ENCODE measurements at regions not wholly inside any gene's neighbourhood (a gene's known extent, or its start where the extent isn't known, plus 50 kb on each side); places are given as distances from the start of the nearest gene placed in this dataset.
"Not testable (repeated sequence)": the region's sequence is repeated elsewhere in the genome, so short reads cannot be mapped to it uniquely, and the experiment has no call there.

DNA sequence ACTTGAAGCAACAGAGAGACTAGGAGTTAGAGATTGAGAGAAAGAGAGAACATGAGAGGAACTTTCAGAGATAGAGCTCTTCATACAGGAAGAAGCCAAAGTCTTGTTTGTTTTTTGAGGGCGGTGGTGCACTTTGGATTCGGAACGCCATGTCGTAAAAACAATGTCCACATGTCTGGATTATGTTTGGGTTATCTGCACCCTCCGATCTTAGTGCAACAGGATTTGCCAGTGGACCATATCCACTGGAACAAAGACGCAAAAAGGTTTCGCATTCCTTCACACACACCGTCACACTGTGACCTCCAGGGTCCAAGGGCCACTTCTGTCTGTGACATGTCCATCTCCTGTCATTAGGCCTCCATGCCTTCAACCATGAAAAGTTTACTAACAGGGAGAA, 141.8 kb upstream of the ATP11B start:
- no peak overlapping the region for H3K4me3 ChIP-seq (replicated peaks; ENCODE audit: insufficient read depth, low read length)
- H3K27me3 ChIP-seq (ENCODE audit: insufficient read depth, poor library complexity, severe bottlenecking): no peaks in the 10 kb centered on the region
- DNase-seq (ENCODE audit: low read depth in 1 of 2, low spot score in 1 of 2): no peak
- TF ChIP-seq SPI1 (IDR thresholded peaks at IDR 0.05; ENCODE audit: borderline replicate concordance, low read depth): no peak
- TF ChIP-seq, protein P1, sequence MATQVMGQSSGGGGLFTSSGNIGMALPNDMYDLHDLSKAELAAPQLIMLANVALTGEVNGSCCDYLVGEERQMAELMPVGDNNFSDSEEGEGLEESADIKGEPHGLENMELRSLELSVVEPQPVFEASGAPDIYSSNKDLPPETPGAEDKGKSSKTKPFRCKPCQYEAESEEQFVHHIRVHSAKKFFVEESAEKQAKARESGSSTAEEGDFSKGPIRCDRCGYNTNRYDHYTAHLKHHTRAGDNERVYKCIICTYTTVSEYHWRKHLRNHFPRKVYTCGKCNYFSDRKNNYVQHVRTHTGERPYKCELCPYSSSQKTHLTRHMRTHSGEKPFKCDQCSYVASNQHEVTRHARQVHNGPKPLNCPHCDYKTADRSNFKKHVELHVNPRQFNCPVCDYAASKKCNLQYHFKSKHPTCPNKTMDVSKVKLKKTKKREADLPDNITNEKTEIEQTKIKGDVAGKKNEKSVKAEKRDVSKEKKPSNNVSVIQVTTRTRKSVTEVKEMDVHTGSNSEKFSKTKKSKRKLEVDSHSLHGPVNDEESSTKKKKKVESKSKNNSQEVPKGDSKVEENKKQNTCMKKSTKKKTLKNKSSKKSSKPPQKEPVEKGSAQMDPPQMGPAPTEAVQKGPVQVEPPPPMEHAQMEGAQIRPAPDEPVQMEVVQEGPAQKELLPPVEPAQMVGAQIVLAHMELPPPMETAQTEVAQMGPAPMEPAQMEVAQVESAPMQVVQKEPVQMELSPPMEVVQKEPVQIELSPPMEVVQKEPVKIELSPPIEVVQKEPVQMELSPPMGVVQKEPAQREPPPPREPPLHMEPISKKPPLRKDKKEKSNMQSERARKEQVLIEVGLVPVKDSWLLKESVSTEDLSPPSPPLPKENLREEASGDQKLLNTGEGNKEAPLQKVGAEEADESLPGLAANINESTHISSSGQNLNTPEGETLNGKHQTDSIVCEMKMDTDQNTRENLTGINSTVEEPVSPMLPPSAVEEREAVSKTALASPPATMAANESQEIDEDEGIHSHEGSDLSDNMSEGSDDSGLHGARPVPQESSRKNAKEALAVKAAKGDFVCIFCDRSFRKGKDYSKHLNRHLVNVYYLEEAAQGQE (IDR thresholded peaks at IDR 0.05; ENCODE audit: insufficient replicate concordance, low read depth): no peak
- no peak for TF ChIP-seq GABPA (IDR thresholded peaks at IDR 0.05; ENCODE audit: low read depth)
- TF ChIP-seq, protein P2, sequence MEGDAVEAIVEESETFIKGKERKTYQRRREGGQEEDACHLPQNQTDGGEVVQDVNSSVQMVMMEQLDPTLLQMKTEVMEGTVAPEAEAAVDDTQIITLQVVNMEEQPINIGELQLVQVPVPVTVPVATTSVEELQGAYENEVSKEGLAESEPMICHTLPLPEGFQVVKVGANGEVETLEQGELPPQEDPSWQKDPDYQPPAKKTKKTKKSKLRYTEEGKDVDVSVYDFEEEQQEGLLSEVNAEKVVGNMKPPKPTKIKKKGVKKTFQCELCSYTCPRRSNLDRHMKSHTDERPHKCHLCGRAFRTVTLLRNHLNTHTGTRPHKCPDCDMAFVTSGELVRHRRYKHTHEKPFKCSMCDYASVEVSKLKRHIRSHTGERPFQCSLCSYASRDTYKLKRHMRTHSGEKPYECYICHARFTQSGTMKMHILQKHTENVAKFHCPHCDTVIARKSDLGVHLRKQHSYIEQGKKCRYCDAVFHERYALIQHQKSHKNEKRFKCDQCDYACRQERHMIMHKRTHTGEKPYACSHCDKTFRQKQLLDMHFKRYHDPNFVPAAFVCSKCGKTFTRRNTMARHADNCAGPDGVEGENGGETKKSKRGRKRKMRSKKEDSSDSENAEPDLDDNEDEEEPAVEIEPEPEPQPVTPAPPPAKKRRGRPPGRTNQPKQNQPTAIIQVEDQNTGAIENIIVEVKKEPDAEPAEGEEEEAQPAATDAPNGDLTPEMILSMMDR (IDR thresholded peaks at IDR 0.05; ENCODE audit: insufficient read depth, low read length): no peak
- TF ChIP-seq POLR2AphosphoS5 (IDR thresholded peaks at IDR 0.05; ENCODE audit: low read depth): no peak
- H3K27ac ChIP-seq (replicated peaks): no peak overlapping the region

DNA sequence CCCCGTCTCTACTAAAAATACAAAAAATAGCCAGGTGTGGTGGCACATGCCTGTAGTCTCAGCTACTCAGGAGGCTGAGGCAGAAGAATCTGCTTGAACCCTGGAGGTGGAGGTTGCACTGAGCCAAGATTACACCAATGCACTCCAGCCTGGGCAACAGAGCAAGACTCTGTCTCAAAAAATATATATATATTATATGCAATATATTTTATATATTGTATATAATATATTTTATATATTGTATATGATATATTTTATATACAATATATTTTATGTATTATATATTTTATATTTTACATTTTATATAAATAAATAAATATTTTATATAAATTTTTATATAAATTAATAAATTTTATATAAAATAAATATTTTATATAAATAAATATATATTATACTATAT, 140.2 kb upstream of the ATP11B start:
- not testable (repeated sequence) for H3K4me3 ChIP-seq (replicated peaks; ENCODE audit: insufficient read depth, low read length); H3K27ac ChIP-seq (replicated peaks); H3K27me3 ChIP-seq (ENCODE audit: insufficient read depth, poor library complexity, severe bottlenecking); DNase-seq (ENCODE audit: low read depth in 1 of 2, low spot score in 1 of 2)

DNA sequence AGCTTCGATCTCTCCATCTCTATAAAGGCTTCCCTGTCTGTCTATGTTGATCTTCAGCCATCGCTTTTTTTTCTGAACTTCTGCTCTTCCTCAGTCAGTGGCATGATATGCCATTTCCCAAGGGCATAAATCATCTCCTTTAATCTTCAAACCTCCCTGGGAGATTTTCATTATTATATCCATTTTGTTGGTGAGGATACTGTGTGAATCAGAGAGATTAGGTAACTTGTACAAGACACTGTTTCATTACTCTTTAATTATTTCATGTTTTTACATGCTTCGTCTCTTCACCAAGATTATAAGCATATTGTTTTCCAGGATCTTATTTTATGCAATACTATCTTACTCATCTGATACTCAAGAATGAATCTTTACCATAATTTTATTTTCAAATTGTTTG, 124.8 kb upstream of the ATP11B start:
- Histone ChIP-seq H3K27ac (replicated peaks) (no peak overlapping the region), H3K4me3 (replicated peaks; ENCODE audit: insufficient read depth, low read length) (no peak overlapping the region), H3K27me3 (ENCODE audit: insufficient read depth, poor library complexity, severe bottlenecking) (peaks cover 3% of the 10 kb centered on the region)
- no peak for TF ChIP-seq SPI1 (IDR thresholded peaks at IDR 0.05; ENCODE audit: borderline replicate concordance, low read depth)
- TF ChIP-seq, protein P1 (IDR thresholded peaks at IDR 0.05; ENCODE audit: insufficient replicate concordance, low read depth): no peak
- TF ChIP-seq, protein P2 (IDR thresholded peaks at IDR 0.05; ENCODE audit: insufficient read depth, low read length): no peak
- TF ChIP-seq POLR2AphosphoS5 (IDR thresholded peaks at IDR 0.05; ENCODE audit: low read depth): no peak
- no peak for TF ChIP-seq GABPA (IDR thresholded peaks at IDR 0.05; ENCODE audit: low read depth)
- DNase-seq (ENCODE audit: low read depth in 1 of 2, low spot score in 1 of 2): no peak

DNA sequence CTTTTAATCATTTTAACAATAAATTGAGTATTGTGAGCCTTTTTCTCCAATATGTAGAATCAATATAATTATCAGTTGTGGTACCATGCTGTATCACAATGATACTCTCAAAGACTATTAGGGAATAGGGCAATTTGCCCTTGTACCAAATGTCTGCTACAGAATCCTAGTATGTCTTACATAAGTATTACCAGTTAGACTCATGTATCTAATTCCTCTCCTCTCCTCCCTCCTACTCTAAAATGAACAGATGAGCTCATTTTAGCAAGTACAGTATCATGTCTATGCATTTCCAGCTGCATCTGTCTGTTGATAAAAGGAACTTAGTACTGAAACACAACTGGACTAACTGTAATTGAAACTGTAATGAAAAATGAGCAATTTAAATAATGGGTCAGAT, 124.3 kb upstream of the ATP11B start:
- TF ChIP-seq SPI1 (IDR thresholded peaks at IDR 0.05; ENCODE audit: borderline replicate concordance, low read depth) (no peak), GABPA (IDR thresholded peaks at IDR 0.05; ENCODE audit: low read depth) (no peak), POLR2AphosphoS5 (IDR thresholded peaks at IDR 0.05; ENCODE audit: low read depth) (no peak)
- TF ChIP-seq, protein P2 (IDR thresholded peaks at IDR 0.05; ENCODE audit: insufficient read depth, low read length): no peak
- TF ChIP-seq, protein P1 (IDR thresholded peaks at IDR 0.05; ENCODE audit: insufficient replicate concordance, low read depth): no peak
- no peak overlapping the region for H3K27ac ChIP-seq (replicated peaks)
- DNase-seq (ENCODE audit: low read depth in 1 of 2, low spot score in 1 of 2): no peak
- no peak overlapping the region for H3K4me3 ChIP-seq (replicated peaks; ENCODE audit: insufficient read depth, low read length)
- H3K27me3 ChIP-seq (ENCODE audit: insufficient read depth, poor library complexity, severe bottlenecking): peaks cover 7% of the 10 kb centered on the region

All from HL-60 (cell line).